ENCODE measurements at regions not wholly inside any gene's neighbourhood (a gene's known extent, or its start where the extent isn't known, plus 50 kb on each side); places are given as distances from the start of the nearest gene placed in this dataset.

- no peak for TF ChIP-seq CTCF (IDR thresholded peaks at IDR 0.05)
- no peak for TF ChIP-seq POLR2A (IDR thresholded peaks at IDR 0.05)
- no peak for TF ChIP-seq EP300 (IDR thresholded peaks at IDR 0.05)
Measured at GRCh38 chr13:86462011-86462410, 662.8 kb upstream of the SLITRK6 start.

Measured in ovary (tissue), 3 donors.